Daoy (cell line): ENCODE measurements at regions not wholly inside any gene's neighbourhood (a gene's known extent, or its start where the extent isn't known, plus 50 kb on each side); places are given as distances from the start of the nearest gene placed in this dataset.
"Not testable (repeated sequence)": the region's sequence is repeated elsewhere in the genome, so short reads cannot be mapped to it uniquely, and the experiment has no call there.

ENCODE experiments used
- DNase-seq: peaks from one replicate; pipeline ENCODE4 v3.0.0-alpha.2; 2015; ENCODE audit warnings: low read depth

DNA sequence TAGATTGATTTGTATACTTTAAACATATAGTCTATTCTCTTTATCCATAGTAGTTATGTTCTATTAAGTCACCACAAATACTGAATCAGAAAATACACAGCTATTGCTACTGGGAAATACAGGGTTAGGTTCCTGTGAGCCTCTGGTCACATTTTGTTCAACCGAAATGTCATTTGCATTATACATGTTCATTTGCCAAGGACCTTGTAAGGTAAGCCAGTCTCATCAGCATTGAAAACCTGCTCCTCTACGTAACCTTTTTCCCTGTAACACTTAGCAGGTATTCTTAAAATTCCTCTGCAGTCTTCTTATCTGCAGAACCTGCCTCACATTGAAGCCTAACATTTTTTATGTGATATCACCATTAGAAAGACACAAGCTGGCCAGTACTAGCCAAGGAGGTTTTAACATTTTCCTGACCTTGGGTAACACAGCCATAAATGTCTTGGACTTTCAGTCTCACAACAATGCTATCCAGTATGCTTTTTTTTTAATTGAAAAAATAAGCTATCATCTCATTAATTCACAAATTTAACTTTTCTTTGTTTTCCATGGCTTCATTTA, 765.7 kb upstream of the IGFBP7 start:
- no peak for DNase-seq

DNA sequence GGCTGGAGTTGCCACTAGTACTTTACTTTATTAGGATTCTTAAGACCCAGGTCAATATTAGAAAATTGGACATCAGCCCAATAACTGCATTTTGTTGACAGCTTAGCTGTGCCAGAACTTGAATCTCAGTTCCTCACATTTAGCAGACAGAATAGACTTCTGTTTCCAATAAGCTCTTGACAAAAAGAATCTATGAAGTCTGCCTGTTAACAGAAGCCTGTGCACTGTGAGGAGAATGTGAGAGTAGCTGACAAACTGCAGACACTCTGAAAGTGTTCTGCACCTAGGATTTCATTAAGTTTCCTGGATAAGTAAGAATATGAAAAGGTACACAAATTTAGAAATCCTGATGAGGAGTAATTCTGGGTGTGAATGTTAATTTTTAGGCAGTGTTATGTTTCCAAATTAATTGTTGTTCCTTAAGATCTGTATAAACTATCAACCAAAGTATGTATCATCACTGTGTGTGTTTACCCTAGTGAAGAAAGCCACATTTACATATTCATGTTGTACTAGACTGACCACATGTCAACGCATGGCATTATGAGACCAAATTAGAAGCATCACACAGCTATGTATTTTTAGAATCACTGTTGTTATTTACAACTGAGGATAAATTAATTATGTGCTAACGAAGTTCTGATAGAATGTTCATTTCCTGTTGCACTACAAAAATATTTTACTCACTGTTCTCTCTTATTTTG, 756.4 kb upstream of the IGFBP7 start:
- no peak for DNase-seq

GRCh38 chr4:57865264-57865663, 755.1 kb upstream of the IGFBP7 start:
- no peak for DNase-seq

DNA sequence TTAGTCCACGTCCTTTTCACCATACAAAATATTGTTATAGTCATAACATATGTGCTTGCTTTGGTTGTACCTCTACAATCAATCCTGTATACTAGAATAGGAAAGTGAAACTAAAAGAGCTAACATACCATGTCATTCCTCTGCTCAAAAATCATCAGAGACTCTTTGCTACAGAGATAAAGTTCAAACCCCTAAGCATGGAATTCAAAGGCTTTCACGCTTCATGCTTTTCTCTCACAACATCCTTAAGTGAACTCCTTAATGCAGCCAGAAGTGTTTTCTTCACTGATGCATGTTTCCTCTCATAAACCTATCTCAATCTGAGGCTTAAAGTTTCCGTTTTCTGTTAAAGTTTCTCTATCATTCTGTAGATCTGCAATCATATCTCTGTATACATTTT, 744.6 kb upstream of the IGFBP7 start:
- DNase-seq: no peak

GRCh38 chr4:57850141-57850540, 740.0 kb upstream of the IGFBP7 start:
- no peak for DNase-seq

- no peak for DNase-seq
Observed at GRCh38 chr4:57832083-57832482, 721.9 kb upstream of the IGFBP7 start.

- DNase-seq: no peak
Observed at GRCh38 chr4:57789666-57790065, 679.5 kb upstream of the IGFBP7 start.

DNA sequence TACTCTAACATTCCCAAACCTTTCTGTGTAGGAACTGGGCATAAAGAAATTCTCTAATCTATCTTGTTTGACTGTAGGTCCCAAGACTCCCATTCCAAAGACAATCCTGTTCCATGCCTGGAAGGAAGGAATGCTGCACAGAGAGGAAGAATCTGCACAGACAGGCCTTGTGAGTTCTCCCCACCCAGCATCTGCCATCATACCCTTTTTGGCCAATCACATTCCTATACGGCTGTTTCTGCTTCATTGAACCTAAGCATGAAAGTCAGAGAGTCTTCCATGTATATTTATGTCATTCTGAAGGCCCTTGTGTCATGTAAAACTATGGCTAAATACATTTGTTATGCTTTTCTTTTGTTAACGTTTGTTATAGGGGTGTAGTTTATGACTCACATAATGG, 667.7 kb upstream of the IGFBP7 start:
- no peak for DNase-seq

GRCh38 chr4:57774681-57775080, 664.5 kb upstream of the IGFBP7 start:
- DNase-seq: no peak

GRCh38 chr4:57774171-57774570, 664.0 kb upstream of the IGFBP7 start:
- no peak for DNase-seq

DNA sequence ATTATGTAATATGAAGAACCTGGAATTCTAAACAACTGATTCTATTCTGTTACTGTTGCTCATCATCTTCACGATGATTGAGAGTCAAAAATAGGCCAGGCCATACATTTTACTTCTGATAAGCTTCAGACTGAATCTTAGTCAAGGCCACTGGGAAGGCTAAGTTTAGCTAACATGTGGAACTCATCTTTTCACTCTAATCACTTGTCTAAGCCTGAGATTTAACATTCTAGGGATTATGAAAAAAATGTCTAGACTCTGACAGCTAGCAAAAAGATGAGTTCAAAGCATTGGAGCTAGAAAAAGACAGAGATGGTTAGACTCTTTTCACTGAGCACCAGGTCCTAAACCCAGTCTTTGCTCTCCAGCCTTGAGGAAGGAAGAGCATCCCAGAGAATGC, 656.2 kb upstream of the IGFBP7 start:
- DNase-seq: no peak

DNA sequence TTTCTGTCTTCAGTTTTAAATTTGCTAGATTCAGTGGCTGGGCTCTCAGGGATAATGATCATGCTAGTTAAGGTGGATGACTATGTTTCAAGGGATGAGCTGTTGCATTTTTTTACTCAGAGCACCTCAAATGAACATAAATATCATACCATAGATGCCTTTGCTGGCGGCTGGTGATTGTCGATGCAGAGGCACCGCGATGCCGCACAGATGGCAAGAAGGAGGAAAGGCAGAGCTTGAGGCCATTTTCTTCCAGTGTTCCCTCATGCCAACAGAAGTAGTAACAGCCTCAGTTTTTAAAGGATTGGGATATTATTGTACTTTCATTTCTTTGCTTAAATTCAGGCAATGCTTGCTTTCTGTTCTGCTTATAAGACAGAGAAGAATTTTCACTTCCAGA, 654.7 kb upstream of the IGFBP7 start:
- DNase-seq: no peak

GRCh38 chr4:57763070-57763469, 652.9 kb upstream of the IGFBP7 start:
- no peak for DNase-seq

- no peak for DNase-seq
Observed at GRCh38 chr4:57740625-57741190, 630.5 kb upstream of the IGFBP7 start.

GRCh38 chr4:57736781-57737180, 626.6 kb upstream of the IGFBP7 start:
- no peak for DNase-seq

DNA sequence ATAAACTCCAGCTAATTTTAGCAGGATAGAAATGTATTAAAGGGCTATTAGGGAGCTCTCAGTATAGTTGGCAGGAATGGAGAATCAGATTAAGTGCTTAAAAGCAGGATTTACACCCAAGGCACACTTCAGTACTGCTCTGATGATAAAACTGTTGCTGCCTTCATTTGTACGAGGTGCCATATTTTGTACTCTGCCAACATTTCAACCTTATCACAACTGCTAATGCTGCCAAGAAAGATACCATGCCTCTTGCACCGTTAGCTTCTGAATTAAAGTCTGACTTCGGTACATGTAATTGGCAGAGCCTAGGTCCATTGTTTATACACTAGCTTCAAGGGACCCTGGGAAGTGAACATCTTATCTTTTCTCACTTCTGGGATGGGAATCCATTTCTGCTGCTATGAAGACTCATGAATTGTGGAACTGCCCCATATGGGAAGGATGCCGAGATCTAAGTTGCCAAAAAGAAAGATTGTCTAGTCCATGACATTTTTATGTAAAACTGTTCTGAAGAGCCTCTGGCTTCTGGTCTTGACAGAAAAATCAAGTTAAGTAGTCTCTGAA, 624.0 kb upstream of the IGFBP7 start:
- no peak for DNase-seq

DNA sequence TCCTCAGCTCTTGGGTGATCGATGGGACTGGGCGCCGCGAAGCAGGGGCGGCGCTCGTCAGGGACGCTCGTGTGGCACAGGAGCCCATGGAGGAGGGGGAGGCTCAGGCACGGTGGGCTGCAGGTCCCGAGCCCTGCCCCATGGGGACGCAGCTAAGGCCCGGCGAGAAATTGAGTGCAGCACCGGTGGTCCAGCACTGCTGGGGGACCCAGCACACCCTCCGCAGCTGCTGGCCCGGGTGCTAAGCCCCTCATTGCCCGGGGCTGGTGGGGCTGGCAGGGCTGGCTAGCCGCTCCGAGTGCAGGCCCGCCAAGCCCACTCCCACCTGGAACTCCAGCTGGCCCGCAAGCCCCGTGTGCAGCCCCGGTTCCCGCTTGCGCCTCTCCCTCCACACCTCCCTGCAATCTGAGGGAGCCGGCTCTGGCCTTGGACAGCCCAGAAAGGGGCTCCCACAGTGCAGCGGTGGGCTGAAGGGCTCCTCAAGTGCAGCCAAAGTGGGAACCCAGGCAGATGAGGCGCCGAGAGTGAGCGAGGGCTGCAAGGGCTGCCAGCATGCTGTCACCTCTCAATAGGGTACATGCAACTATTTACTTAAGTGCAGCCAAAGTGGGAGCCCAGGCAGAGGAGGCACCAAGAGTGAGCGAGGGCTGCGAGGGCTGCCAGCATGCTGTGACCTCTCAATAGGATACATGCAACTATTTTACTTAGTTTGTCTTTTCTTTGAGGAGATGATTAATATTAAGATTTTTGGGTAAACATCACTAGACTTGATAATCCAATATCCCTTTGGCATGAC, 619.8 kb upstream of the IGFBP7 start:
- DNase-seq: not testable (repeated sequence)

DNA sequence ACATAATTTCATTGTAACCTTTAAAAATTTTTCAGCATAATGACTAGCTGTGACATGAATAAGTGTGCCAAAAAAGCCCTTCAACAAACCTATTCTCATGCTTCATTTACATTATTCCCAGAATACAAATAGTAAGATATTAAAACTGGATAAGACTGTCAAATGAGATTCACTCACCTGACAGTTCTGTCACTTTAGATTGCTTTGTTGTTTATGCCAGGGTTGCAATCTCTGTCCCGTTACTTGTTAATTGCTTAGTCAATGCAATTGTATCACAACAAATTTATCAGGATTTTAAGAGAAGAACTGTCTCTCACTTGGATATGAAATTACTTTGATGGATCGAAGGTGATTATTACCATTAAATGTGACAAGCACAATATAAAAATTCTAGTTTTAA, 616.0 kb upstream of the IGFBP7 start:
- DNase-seq: no peak

DNA sequence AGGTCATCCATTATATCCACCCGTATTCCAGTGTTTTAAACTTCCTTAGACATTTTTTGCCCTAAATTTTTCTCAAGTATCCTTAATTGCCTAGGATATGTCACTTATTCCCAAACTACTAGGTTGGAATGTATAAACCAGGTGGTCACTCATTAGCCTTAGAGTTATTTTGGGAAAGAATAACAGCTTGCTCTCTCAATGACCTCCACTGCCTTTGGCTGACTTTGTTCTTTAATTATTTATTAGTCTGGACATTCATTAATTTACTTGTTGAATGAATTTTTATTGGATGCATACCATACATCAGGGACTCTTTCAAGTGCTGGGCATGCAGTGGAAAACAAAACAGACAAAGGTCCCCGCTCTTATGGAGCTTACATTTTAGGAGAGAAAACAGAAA, 609.3 kb upstream of the IGFBP7 start:
- no peak for DNase-seq

GRCh38 chr4:57714313-57714712, 604.1 kb upstream of the IGFBP7 start:
- DNase-seq: not testable (repeated sequence)

DNA sequence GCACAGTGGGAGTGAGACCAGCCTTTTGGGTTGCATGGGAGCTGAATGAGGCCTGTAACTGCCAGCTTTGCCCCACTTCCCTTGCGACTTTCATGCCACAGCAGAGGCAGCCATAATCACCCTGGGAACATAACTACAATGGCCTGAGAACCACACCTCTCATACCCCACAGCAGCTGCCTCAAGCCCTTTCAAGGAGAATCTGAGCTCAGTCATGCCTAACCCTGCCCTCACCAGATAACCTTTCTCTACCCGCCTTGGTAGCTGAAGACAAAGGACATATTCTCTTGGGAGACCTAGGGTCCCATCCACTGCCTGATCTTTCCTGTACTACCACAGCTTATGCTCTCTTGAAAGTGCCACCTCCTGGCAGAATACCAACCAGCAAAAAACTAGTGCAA, 599.9 kb upstream of the IGFBP7 start:
- DNase-seq: no peak

- no peak for DNase-seq
Observed at GRCh38 chr4:57691370-57691769, 581.2 kb upstream of the IGFBP7 start.
